SK-N-SH (cell line): ENCODE measurements at regions not wholly inside any gene's neighbourhood (a gene's known extent, or its start where the extent isn't known, plus 50 kb on each side); places are given as distances from the start of the nearest gene placed in this dataset.

Source experiments
- CTCF ChIA-PET: fragments of 300-600, 350-600 bp; formaldehyde crosslinking; extraction: SDS; loops from one replicate; lab custom pipeline; 2021; lab: Yijun Ruan, JAX
- POLR2A ChIA-PET: fragments of 350-600 bp; sonication (Branson Sonifier 250); formaldehyde crosslinking; extraction: SDS; loops from one replicate; lab custom pipeline; 2020; ENCODE audit warnings: antibody characterized with exemption, inconsistent platforms; lab: Yijun Ruan, JAX
- DNase-seq: peaks from one replicate; pipeline ENCODE4 v3.0.0; 2012
- H2AFZ ChIP-seq: fragments of 200-600 bp; sonication (generic); 2 replicates; pipeline ENCODE4 v1.8.1; 2016; ENCODE audit warnings: antibody characterized with exemption, mild to moderate bottlenecking, low read depth
- H3F3A ChIP-seq: fragments of 200-600 bp; sonication (generic); replicated peaks from 2 replicates; pipeline ENCODE3; 2016; ENCODE audit warnings: antibody characterized with exemption, mild to moderate bottlenecking; ENCODE audit not compliant: insufficient read depth
- H3K27ac ChIP-seq, 2 experiments: fragments of 200-500 bp in 1 of 2; fragments of 200-600 bp in 1 of 2; sonication (Bioruptor generic) in 1 of 2; sonication (generic), shearing (Covaris generic) in 1 of 2; 2 replicates each; pipeline versions ENCODE4 v1.5.1 to v1.6.1; 2014 to 2016; ENCODE audit warnings: low read depth in 2 of 2, inconsistent platforms in 1 of 2, low read length in 1 of 2, mild to moderate bottlenecking in 1 of 2, mixed read lengths in 1 of 2
- H3K27me3 ChIP-seq: fragments of 200-600 bp; sonication (generic), shearing (Covaris generic); 2 replicates; pipeline ENCODE4 v1.6.1; 2016; ENCODE audit warnings: mixed run types; ENCODE audit not compliant: insufficient read depth
- H3K36me3 ChIP-seq, 2 experiments: fragments of 200-500 bp in 1 of 2; fragments of 200-600 bp in 1 of 2; sonication (Bioruptor generic) in 1 of 2; sonication (generic) in 1 of 2; replicated peaks in 1 of 2; 2 replicates each; pipeline versions ENCODE3 to v1.5.1; 2014 to 2016; ENCODE audit warnings: low read length in 1 of 2, mild to moderate bottlenecking in 1 of 2; ENCODE audit not compliant: insufficient read depth in 2 of 2, control insufficient read depth in 1 of 2
- H3K4me1 ChIP-seq, 2 experiments: fragments of 200-500 bp in 1 of 2; fragments of 200-600 bp in 1 of 2; sonication (Bioruptor generic) in 1 of 2; sonication (generic), shearing (Covaris generic) in 1 of 2; 2 replicates each; pipeline versions ENCODE4 v1.5.1 to v1.6.1; 2014 to 2016; ENCODE audit warnings: low read depth in 1 of 2, low read length in 1 of 2, mixed run types in 1 of 2; ENCODE audit not compliant: insufficient read depth in 2 of 2, control insufficient read depth in 1 of 2
- H3K4me2 ChIP-seq: fragments of 200-600 bp; sonication (generic), shearing (Covaris generic); 2 replicates; pipeline ENCODE4 v1.6.1; 2017; ENCODE audit warnings: mixed run types
- H3K4me3 ChIP-seq, 2 experiments: fragments of 200-500 bp in 1 of 2; fragments of 200-600 bp in 1 of 2; sonication (Bioruptor generic) in 1 of 2; sonication (generic), shearing (Covaris generic) in 1 of 2; 2 replicates each; pipeline versions ENCODE4 v1.5.1 to v1.8.1; 2014 to 2016; ENCODE audit warnings: low read depth in 2 of 2, inconsistent platforms in 1 of 2, low read length in 1 of 2, mild to moderate bottlenecking in 1 of 2, mixed read lengths in 1 of 2, moderate library complexity in 1 of 2
- H3K79me2 ChIP-seq: fragments of 200-600 bp; sonication (generic); 2 replicates; pipeline ENCODE4 v1.8.1; 2017; ENCODE audit warnings: mild to moderate bottlenecking; ENCODE audit not compliant: insufficient read depth
- H3K9ac ChIP-seq: fragments of 200-600 bp; sonication (generic); 2 replicates; pipeline ENCODE4 v1.6.1; 2017; ENCODE audit warnings: mixed run types
- H3K9me2 ChIP-seq: fragments of 200-600 bp; sonication (generic); 2 replicates; pipeline ENCODE4 v1.6.1; 2017; ENCODE audit warnings: mixed run types
- H3K9me3 ChIP-seq: fragments of 200-600 bp; sonication (generic); 2 replicates; pipeline ENCODE4 v1.6.1; 2017; ENCODE audit warnings: mixed run types, mild to moderate bottlenecking, moderate library complexity
- H4K20me1 ChIP-seq: fragments of 200-600 bp; sonication (generic); 2 replicates; pipeline ENCODE4 v1.6.1; 2017; ENCODE audit warnings: mild to moderate bottlenecking, mixed run types; ENCODE audit not compliant: insufficient read depth
- CHD2 ChIP-seq: fragments of 150-350 bp; IDR thresholded peaks from 2 replicates; pipeline ENCODE4 v1.6.1; 2018; ENCODE audit warnings: low read length; ENCODE audit not compliant: partially characterized antibody
- CTCF ChIP-seq: fragments of 200-600 bp; sonication (generic); IDR thresholded peaks from 2 replicates; pipeline ENCODE4 v1.6.1; 2017; ENCODE audit warnings: antibody characterized with exemption, mild to moderate bottlenecking, moderate library complexity
- ELF1 ChIP-seq: IDR thresholded peaks from 2 replicates; pipeline ENCODE4 v1.4.0; 2012
- EP300 ChIP-seq, 2 experiments: IDR thresholded peaks; 2 replicates each; pipeline versions ENCODE4 v1.4.0 to v1.6.1; 2012; ENCODE audit warnings: borderline replicate concordance in 1 of 2, low read depth in 1 of 2, low read length in 1 of 2
- EZH2phosphoT487 ChIP-seq: fragments of 200-600 bp; sonication (generic); IDR thresholded peaks from 2 replicates; pipeline ENCODE4 v1.6.1; 2017; ENCODE audit warnings: low read depth, mixed run types, mild to moderate bottlenecking, antibody characterized with exemption, moderate library complexity, borderline replicate concordance
- FOSL2 ChIP-seq: IDR thresholded peaks from 2 replicates; pipeline ENCODE4 v1.4.0; 2012; ENCODE audit warnings: low read depth, mild to moderate bottlenecking, moderate library complexity, borderline replicate concordance
- FOXJ3 ChIP-seq: sonication (generic); formaldehyde crosslinking; IDR thresholded peaks from 2 replicates; pipeline ENCODE4 v1.5.1; 2020; ENCODE audit warnings: mild to moderate bottlenecking, missing genetic modification reagents
- GABPA ChIP-seq: IDR thresholded peaks from 2 replicates; pipeline ENCODE4 v1.4.0; 2012; ENCODE audit warnings: low read depth, mild to moderate bottlenecking
- GATA2 ChIP-seq: sonication (generic); formaldehyde crosslinking; IDR thresholded peaks from 2 replicates; pipeline ENCODE4 v1.5.0; 2020; ENCODE audit warnings: mild to moderate bottlenecking, missing genetic modification reagents
- MEF2A ChIP-seq: IDR thresholded peaks from 2 replicates; pipeline ENCODE4 v1.4.0; 2012; ENCODE audit warnings: low read depth, borderline replicate concordance
- PBX3 ChIP-seq: IDR thresholded peaks from 2 replicates; pipeline ENCODE4; 2012
- RAD21 ChIP-seq: IDR thresholded peaks from 2 replicates; pipeline ENCODE4 v1.6.1; 2012; ENCODE audit warnings: mild to moderate bottlenecking, low read length
- RXRA ChIP-seq: IDR thresholded peaks from 2 replicates; pipeline ENCODE4 v1.4.0; 2012; ENCODE audit warnings: low read depth, mild to moderate bottlenecking, borderline replicate concordance
- TCF12 ChIP-seq: IDR thresholded peaks from 2 replicates; pipeline ENCODE4 v1.4.0; 2012
- YY1 ChIP-seq: IDR thresholded peaks from 2 replicates; pipeline ENCODE4 v1.4.0; 2012; ENCODE audit warnings: low read depth, mild to moderate bottlenecking
- WGBS: methylation state at CpG from one replicate; pipeline ENCODE4 v1.1.6; 2017; ENCODE audit warnings: low lambda C conversion rate; 5-methylcytosine and 5-hydroxymethylcytosine counted together
- TF ChIP-seq, protein P1 (sequence below): fragments of 150-350 bp; IDR thresholded peaks from 2 replicates; pipeline ENCODE4 v1.6.1; 2017; ENCODE audit warnings: antibody characterized with exemption, low read length, low read depth, borderline replicate concordance
- TF ChIP-seq, protein P2 (sequence below): IDR thresholded peaks from 2 replicates; pipeline ENCODE4 v1.4.0; 2012; ENCODE audit warnings: low read depth
- TF ChIP-seq, protein P3 (sequence below): IDR thresholded peaks from 2 replicates; pipeline ENCODE4 v1.4.0; 2012; ENCODE audit warnings: low read depth, borderline replicate concordance

- CTCF ChIA-PET = no interaction called here
These were observed 380.6 kb upstream of the PHF14 start for GRCh38 chr7:10593080-10593479.

More at GRCh38 chr7:10593080-10593479, 380.6 kb upstream of the PHF14 start:
- Histone ChIP-seq H3K27me3 (no peaks in the 10 kb centered on the region), H3K4me2 (no peak overlapping the region), H3F3A (no peaks in the 10 kb centered on the region), H3K4me3 (no peak overlapping the region), H3K4me1 (peaks cover 0 to 11% of the 10 kb centered on the region in 2 experiments; a peak in 2 of 4 replicates), H4K20me1 (no peaks in the 10 kb centered on the region), H3K9me2 (no peaks in the 10 kb centered on the region), H2AFZ (no peak overlapping the region), H3K27ac (no peak overlapping the region), H3K36me3 (peaks cover 0 to 3% of the 10 kb centered on the region in 2 experiments), H3K79me2 (no peaks in the 10 kb centered on the region), H3K9me3 (peaks cover 16% of the 10 kb centered on the region; the same call in 1 of the 2 replicates), H3K9ac (no peak overlapping the region)
- POLR2A ChIA-PET = no interaction called here
- no peak for DNase-seq
- no peak; the same call in 1 of the 2 replicates for TF ChIP-seq GATA2 (CRISPR knock-in tag)
- no peak for TF ChIP-seq MEF2A
- TF ChIP-seq, protein P1, sequence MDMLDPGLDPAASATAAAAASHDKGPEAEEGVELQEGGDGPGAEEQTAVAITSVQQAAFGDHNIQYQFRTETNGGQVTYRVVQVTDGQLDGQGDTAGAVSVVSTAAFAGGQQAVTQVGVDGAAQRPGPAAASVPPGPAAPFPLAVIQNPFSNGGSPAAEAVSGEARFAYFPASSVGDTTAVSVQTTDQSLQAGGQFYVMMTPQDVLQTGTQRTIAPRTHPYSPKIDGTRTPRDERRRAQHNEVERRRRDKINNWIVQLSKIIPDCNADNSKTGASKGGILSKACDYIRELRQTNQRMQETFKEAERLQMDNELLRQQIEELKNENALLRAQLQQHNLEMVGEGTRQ = no peak
- no peak for TF ChIP-seq CHD2
- no peak for TF ChIP-seq RXRA
- TF ChIP-seq EZH2phosphoT487 = no peak
- TF ChIP-seq FOSL2 = no peak
- no peak for TF ChIP-seq CTCF
- TF ChIP-seq TCF12 = no peak
- TF ChIP-seq, protein P2, sequence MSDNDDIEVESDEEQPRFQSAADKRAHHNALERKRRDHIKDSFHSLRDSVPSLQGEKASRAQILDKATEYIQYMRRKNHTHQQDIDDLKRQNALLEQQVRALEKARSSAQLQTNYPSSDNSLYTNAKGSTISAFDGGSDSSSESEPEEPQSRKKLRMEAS = no peak
- TF ChIP-seq ELF1 = no peak
- no peak for TF ChIP-seq EP300 (IDR thresholded peaks at IDR 0.05; ENCODE audit: borderline replicate concordance in 1 of 2, low read depth in 1 of 2, low read length in 1 of 2)
- no peak for TF ChIP-seq GABPA
- TF ChIP-seq YY1 = no peak
- TF ChIP-seq PBX3 = no peak
- no peak for TF ChIP-seq FOXJ3 (CRISPR knock-in tag)
- no peak for TF ChIP-seq RAD21
- TF ChIP-seq, protein P3, sequence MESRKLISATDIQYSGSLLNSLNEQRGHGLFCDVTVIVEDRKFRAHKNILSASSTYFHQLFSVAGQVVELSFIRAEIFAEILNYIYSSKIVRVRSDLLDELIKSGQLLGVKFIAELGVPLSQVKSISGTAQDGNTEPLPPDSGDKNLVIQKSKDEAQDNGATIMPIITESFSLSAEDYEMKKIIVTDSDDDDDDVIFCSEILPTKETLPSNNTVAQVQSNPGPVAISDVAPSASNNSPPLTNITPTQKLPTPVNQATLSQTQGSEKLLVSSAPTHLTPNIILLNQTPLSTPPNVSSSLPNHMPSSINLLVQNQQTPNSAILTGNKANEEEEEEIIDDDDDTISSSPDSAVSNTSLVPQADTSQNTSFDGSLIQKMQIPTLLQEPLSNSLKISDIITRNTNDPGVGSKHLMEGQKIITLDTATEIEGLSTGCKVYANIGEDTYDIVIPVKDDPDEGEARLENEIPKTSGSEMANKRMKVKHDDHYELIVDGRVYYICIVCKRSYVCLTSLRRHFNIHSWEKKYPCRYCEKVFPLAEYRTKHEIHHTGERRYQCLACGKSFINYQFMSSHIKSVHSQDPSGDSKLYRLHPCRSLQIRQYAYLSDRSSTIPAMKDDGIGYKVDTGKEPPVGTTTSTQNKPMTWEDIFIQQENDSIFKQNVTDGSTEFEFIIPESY = no peak
- WGBS = 40% methylated on average over 4 of the region's 4 CpGs
